Effector memory CD4-positive, alpha-beta T cell (primary cell): ENCODE measurements at regions not wholly inside any gene's neighbourhood (a gene's known extent, or its start where the extent isn't known, plus 50 kb on each side); places are given as distances from the start of the nearest gene placed in this dataset.
"Not testable (repeated sequence)": the region's sequence is repeated elsewhere in the genome, so short reads cannot be mapped to it uniquely, and the experiment has no call there.

Source experiments
- DNase-seq, 3 donors: peaks; one replicate each; pipeline ENCODE4 v3.0.0-alpha.2; 2020
- H3K27ac ChIP-seq: 2 replicates; pipeline ENCODE4 v1.7.0; 2013; ENCODE audit warnings: mild to moderate bottlenecking, low read length, moderate library complexity; ENCODE audit not compliant: insufficient read depth, poor library complexity, severe bottlenecking
- H3K27me3 ChIP-seq: replicated peaks from 2 replicates; pipeline ENCODE4 v1.7.0; 2013; ENCODE audit warnings: mild to moderate bottlenecking, low read length; ENCODE audit not compliant: insufficient read depth, control insufficient read depth, poor library complexity, severe bottlenecking
- H3K36me3 ChIP-seq: 2 replicates; pipeline ENCODE4 v1.7.0; 2013; ENCODE audit warnings: mild to moderate bottlenecking, low read length, moderate library complexity; ENCODE audit not compliant: control insufficient read depth, insufficient read depth
- H3K4me1 ChIP-seq: 2 replicates; pipeline ENCODE4 v1.7.0; 2013; ENCODE audit warnings: low read length, mild to moderate bottlenecking; ENCODE audit not compliant: control insufficient read depth, insufficient read depth, poor library complexity, severe bottlenecking
- H3K4me3 ChIP-seq: 2 replicates; pipeline ENCODE4 v1.7.0; 2013; ENCODE audit warnings: low read length, low read depth, mild to moderate bottlenecking; ENCODE audit not compliant: insufficient read depth, poor library complexity, severe bottlenecking
- H3K9me3 ChIP-seq: 2 replicates; pipeline ENCODE4 v1.7.0; 2013; ENCODE audit warnings: mild to moderate bottlenecking, low read length, moderate library complexity; ENCODE audit not compliant: control insufficient read depth

GRCh38 chr15:87668768-87669564, 587.6 kb downstream of the NTRK3 start:
- not testable (repeated sequence) for H3K27me3 ChIP-seq, H3K4me3 ChIP-seq, H3K36me3 ChIP-seq, H3K4me1 ChIP-seq, DNase-seq, H3K9me3 ChIP-seq, H3K27ac ChIP-seq

- Histone ChIP-seq H3K4me1 (no peaks in the 10 kb centered on the region), H3K9me3 (peaks cover 3% of the 10 kb centered on the region), H3K27ac (no peak overlapping the region), H3K27me3 (no peaks in the 10 kb centered on the region), H3K36me3 (no peaks in the 10 kb centered on the region), H3K4me3 (no peak overlapping the region)
- no peak for DNase-seq
These were observed 588.9 kb downstream of the NTRK3 start for GRCh38 chr15:87667643-87668042.

- H3K9me3 ChIP-seq, result peaks cover 2% of the 10 kb centered on the region
- no peak for DNase-seq
- no peaks in the 10 kb centered on the region for H3K36me3 ChIP-seq
- H3K4me3 ChIP-seq, result no peak overlapping the region
- H3K27ac ChIP-seq, result no peak overlapping the region
- no peaks in the 10 kb centered on the region for H3K27me3 ChIP-seq
- H3K4me1 ChIP-seq, result no peaks in the 10 kb centered on the region
These were observed 594.0 kb downstream of the NTRK3 start for GRCh38 chr15:87662575-87662974.

- no peaks in the 10 kb centered on the region for H3K27me3 ChIP-seq
- no peaks in the 10 kb centered on the region for H3K36me3 ChIP-seq
- H3K9me3 ChIP-seq, result no peaks in the 10 kb centered on the region
- H3K27ac ChIP-seq, result no peak overlapping the region
- no peak for DNase-seq
- H3K4me3 ChIP-seq, result no peak overlapping the region
- H3K4me1 ChIP-seq, result no peaks in the 10 kb centered on the region
These were observed 594.8 kb downstream of the NTRK3 start for GRCh38 chr15:87661454-87662355.

GRCh38 chr15:87660251-87661129, 596.0 kb downstream of the NTRK3 start:
- Histone ChIP-seq H3K27me3 (no peaks in the 10 kb centered on the region), H3K9me3 (no peaks in the 10 kb centered on the region), H3K4me1 (no peaks in the 10 kb centered on the region), H3K36me3 (no peaks in the 10 kb centered on the region), H3K27ac (no peak overlapping the region), H3K4me3 (no peak overlapping the region)
- DNase-seq, result no peak

- Histone ChIP-seq H3K4me3 (no peak overlapping the region), H3K4me1 (no peaks in the 10 kb centered on the region), H3K9me3 (no peaks in the 10 kb centered on the region), H3K27me3 (no peaks in the 10 kb centered on the region), H3K27ac (no peak overlapping the region), H3K36me3 (no peaks in the 10 kb centered on the region)
- DNase-seq, result no peak
These were observed 600.2 kb downstream of the NTRK3 start for GRCh38 chr15:87656372-87656771.

GRCh38 chr15:87653646-87654045, 602.9 kb downstream of the NTRK3 start:
- Histone ChIP-seq H3K4me3 (no peak overlapping the region), H3K36me3 (no peaks in the 10 kb centered on the region)

GRCh38 chr15:87649175-87649574, 607.4 kb downstream of the NTRK3 start:
- Histone ChIP-seq H3K27ac (no peak overlapping the region), H3K27me3 (no peaks in the 10 kb centered on the region), H3K4me3 (no peak overlapping the region), H3K36me3 (no peaks in the 10 kb centered on the region), H3K9me3 (no peaks in the 10 kb centered on the region), H3K4me1 (no peaks in the 10 kb centered on the region)
- no peak for DNase-seq

More at GRCh38 chr15:87653646-87654045, 602.9 kb downstream of the NTRK3 start:
- Histone ChIP-seq H3K9me3 (no peaks in the 10 kb centered on the region), H3K27me3 (no peaks in the 10 kb centered on the region), H3K27ac (no peak overlapping the region), H3K4me1 (no peaks in the 10 kb centered on the region)
- DNase-seq, result no peak

GRCh38 chr15:87648278-87648677, 608.3 kb downstream of the NTRK3 start:
- Histone ChIP-seq H3K4me1 (no peaks in the 10 kb centered on the region), H3K9me3 (no peaks in the 10 kb centered on the region), H3K4me3 (no peak overlapping the region), H3K27me3 (no peaks in the 10 kb centered on the region), H3K36me3 (no peaks in the 10 kb centered on the region), H3K27ac (no peak overlapping the region)
- no peak for DNase-seq
